SW 1271 (cell line): ENCODE measurements at regions not wholly inside any gene's neighbourhood (a gene's known extent, or its start where the extent isn't known, plus 50 kb on each side); places are given as distances from the start of the nearest gene placed in this dataset.
"Not testable (repeated sequence)": the region's sequence is repeated elsewhere in the genome, so short reads cannot be mapped to it uniquely, and the experiment has no call there.

Source experiments
- DNase-seq, 2 experiments: peaks; one replicate each; lab custom pipeline; 2025; lab: John Stamatoyannopoulos, UW

DNA sequence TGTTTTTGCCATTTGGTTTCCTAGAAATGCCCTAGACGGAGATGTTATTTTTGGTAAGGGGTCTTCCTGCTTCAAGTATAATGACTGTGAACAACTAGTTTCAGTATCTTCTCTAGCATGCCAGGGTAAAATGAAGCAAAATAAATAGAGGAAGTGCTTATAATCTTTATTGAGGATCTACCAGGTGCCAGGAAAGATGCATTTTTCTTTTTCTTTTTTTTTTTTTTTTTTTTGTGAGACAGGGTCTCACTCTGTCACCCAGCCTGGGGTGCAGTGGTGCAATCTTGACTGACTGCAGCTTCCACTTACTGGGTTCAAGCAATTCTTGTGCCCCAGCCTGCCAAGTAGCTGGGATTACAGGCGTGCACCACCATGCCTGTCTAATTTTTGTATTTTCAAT is 146.6 kb upstream of the GRK3 start:
- DNase-seq = not testable (repeated sequence)

DNA sequence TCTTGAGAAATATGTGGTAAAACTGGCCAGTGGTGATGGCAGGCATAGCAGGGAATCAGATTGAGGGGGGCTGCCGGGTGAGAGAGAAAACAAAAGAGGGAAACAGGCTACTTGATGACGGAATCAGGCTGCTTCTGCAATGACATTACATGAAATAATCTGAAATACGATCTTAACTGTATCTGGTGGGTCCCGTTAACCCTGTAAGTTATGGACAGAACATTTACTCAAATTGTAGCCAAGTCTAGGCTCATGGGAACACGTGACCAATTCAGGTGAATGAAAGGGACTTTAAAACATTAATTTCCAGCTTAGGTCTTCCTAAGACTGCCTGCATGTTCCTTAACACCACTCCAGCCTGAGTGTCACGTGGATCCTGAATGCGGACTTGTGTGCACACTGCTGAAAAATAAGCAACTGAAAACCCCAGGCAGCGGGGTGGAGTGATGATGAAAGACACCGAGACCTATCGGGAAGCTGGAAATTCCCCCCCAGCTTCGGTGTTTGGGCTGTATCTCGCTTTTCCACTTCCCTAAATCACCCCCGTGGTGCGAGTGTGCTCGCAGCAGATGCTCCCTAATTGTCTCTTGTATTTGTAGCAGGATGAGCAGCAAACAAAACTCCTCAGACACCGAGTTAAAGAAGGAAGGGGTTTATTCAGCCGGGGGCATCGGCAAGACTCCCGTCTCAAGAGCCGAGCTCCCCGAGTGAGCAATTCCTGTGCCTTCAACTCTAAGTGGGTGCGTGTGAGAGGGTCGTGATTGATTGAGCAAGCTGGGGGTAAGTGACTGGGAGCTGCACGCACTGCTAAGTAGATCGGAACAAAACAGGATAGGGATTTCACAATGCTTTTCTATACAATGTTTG is 145.0 kb upstream of the GRK3 start:
- DNase-seq = no peak

DNA sequence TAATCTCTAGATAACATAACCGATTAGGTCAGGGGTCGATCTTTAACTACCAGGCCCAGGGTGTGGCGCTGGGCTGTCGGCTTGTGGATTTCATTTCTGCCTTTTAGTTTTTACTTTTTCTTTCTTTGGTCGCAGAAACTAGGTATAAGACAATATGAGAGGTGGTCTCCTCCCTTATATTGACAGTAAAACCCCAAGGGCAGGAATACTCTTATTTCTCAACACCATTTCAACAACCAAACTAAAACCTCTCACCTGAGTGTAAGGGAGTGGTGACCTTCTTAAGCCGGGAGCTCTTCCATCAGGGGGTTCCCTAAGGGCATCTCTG is 144.4 kb upstream of the GRK3 start:
- not testable (repeated sequence) for DNase-seq

DNA sequence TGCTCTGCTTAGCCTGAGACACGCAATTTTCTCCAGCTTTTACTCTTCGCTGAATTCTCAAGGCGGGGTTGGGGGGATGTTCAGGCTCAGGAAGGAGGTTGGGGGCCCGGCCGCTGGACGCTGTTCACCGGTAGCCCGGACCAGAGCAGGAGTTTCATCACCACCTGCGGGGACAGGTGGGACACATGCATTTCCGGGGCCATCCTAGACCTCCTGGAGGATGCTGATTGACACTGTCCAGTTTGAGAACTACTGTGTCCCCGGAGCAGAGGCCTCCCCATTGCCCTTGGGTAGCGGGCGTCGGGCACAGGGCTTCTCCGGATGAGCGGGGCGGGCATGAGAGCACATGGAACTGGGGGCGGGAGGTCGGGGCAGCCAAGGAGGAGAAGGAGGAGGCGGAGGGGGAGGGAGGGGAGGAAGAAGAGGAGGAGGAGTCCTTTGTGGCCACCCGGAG is 144.0 kb upstream of the GRK3 start:
- DNase-seq = no peak

DNA sequence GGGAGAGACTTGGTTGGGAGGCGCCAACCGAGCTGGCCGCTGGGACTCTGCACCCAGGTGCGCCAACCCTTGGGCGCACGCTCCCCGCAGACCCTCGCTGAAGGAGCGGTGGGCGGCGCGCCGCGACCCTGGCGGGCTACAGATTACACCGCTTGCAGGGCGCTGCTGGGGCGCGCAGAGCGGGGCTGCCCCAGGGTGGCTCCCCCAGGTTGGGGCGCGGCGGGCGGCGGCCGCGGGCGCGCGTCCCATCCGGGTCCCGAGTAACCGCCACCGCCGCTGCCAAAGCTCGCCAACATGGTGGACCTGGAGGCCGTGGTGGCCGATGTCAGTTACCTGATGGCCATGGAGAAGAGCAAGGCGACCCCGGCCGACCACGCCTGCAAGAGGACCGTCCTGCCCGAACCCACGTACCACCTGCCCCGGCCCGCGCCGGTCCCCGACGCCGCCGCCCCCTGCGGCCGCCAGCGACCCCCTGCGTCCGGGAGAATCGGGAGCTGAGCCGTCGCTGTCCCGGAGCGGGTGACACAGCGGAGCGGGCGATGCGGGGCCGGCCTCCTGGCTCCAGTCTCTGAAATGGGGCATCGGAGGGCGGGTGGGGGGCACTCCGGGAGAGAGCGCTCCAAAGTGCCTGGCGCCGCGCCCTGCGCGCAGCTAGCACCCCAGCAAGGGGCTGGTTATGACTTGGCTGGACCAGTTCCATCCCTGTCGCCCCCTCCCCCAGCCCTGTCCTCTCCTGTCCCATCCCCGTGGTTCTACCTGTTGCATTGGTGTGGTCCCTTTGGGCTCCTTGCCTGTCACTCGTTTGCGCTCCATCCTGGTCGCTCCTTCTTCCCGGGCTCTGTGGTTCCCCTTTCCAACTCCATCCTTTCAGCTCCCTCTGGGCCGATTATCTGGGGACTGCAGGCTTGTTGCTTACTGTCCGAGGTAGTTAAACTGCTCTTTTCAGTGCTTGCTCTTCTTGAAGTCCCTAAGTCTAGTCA is 143.3 kb upstream of the GRK3 start:
- no peak for DNase-seq

DNA sequence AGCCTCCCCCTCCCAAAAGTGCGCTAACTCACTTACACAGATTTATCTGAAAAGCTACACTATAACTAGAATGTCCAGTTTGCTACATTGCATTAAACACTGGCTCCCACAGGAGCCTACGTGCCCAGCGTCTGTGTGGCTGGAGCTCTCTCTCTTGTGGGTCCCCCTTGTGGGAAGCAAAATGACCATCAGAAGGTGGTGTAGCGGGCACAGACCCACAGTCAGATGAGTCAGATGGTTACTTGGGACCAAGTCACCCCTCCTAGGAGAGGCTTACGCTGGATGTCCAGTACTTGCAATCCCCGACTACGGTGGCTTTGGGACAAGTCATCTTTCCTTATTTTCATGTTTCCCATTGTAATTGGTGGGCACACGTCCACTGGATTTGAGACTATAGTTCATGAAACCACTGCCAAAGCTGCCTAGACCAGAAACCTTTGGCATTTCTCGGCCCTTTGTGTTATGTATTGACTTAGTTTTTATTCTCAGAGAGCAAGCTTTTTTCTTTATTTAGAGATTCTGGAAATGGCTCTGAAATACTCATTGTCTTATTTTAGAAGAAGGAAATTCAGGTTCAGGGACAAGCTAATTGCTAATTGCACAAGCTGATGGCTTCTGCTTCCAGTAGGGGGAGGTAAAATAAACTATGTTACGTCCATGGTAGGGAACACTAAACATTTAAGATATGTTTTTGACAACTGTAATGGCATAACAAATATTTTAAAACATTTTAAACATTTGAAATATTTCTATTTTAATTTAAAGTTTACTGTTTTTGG is 137.8 kb upstream of the GRK3 start:
- not testable (repeated sequence) for DNase-seq

DNA sequence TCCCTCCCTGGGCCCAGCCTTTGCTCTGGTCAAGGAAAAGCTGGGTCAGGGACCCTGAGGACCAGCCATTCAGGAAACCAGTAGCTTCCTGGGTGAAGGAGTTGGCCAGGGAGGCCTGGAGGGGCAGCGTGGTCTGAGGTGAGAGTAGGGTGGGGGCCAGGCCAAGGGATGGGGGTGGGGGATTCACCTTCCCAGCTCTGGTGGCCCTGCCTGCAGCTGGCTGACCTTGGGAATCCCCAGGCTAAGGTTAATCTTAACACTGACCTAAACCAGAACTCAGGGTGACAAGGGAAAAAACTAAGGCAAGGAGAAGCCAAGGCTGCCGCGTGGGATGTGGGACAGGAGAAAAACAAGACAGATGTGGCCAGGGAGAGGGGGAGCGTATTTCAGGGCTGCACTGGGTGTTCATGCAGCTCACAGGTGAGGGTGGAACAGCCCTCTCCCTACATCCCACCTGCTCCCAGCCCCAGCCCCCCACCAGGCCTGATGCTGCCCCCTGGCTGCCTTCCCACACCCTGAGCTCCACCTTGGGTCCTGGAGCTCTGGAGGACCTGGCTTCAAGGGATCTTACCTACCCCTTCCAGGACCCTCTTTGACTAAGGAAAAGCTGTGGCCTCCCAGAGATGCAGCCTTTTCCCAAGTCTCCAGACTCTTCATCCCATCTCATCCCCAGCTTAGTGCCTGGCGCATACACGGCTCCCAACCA is 132.7 kb upstream of the GRK3 start:
- not testable (repeated sequence) for DNase-seq

DNA sequence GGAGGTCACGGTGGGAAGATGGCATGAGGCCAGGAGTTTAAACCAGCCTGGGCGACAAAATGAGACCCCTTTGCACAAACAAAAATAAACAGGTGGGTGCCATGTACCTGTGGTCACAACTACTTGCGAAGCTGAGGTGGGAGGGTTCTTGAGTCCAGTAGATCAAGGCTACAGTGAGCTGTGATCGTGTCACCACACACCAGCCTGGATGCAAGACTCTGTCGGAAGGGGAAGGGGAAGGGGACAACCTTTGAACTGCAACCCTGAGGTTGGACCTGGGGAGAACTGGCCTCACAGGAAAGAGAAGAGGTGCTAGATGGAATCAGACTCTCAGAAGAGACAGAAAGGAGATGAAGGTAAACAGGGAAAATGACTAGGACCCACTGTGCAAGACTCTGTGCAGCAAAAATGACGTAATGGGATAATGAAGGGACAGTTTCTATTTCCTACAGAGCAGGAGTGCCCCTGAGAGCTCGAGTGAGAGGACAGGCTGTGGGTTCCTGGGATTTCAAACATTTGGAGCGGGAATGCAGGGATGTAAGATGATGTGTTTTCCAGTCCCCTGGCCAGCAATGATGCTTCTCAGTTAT is 131.0 kb upstream of the GRK3 start:
- not testable (repeated sequence) for DNase-seq

DNA sequence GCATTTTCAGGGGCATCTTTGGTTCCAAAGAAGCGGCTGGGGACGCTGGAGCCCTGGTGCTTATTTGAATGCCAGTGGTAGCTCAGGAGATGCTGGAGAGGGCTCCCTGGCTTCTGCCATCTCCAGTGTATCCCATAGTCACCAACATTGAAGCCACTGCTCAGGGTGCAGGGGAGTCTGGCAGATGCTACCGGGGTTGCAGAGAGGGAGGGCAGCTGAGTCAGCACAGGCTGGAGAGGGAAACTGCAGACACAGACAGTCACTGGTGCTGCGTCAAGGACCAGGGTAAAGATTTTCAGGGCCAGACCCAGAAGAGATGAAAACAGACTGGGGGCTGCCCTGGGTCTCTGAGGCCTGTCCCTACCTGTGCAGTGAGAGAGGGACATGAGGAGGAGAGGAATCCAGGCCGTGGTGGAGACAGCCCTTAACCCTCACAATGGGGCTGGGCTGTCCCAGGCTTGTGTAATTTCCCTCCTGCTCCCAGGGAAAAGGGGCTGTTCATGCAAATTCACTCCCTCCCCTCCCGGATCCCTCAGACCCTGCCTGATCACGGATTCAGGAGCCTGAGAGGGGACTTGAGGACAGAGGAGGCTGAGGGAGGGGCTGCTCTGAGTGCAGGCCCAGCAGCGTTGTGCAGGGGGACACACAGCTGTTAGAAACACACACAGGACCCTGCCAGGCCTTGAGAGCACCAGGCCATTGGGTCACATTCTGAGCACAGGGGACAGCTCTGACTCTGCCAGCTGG is 126.9 kb upstream of the GRK3 start:
- DNase-seq = no peak

DNA sequence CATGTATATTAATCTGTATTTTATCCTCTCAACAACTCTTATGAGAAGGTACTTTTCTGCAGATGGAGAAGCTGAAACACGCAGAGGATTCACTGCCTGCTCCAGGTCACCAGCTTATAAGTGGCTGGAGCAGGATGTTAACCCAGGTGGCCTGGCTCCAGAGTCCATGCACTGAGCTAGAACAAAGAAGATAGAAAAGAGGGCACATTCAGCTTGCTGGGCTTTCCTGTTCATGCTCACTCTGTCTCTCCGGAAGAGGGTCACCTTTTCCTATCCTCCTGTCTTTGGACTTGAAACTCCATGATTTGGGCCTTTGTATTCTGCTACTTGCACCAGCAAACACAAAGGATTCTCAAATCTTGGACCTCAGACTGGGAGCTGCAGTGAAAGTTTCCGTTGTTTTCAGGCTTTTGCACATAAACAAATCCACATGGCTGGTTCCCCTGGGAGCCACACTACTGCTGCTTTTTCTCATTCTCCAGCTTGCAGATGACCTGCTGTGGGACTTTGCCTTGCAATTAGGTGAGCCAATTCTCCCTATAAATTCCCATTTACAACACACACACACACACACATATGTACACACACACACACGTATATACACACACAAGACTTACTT is 117.3 kb upstream of the GRK3 start:
- no peak for DNase-seq

DNA sequence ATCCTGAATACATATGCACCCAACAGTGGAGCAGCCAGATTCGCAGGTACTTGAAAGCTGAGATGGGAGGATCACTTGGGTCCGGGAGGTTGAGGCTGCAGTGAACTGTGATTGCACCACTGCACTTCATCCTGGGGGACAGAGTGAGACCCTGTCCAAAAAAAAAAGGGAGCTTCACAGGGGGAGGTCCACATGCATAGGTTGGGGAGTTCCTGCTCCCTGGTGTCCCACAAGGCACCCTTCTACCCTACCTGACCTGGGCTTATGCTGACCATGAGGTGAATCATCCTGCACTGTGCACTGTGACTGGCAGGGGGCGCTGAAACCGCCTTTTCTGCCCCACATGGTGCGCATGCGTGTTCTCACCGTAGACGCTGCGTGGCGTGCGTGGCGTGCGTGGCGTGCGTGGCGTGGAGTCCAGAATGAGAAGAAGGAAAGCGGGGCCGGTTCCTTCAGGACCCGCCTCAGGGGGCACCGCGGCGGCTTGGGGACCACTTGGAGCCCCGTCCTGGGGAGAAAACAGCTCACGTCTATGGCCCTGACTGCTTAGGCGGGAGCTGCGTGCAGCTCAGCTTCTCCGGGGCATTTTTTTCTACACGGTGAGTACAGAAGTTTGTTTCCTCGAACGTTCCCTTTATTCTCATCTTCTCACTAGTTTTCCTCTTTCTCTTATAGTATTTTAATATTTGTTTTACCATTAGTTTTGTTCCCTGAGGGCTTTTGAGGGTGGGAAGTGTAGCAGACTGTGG is 116.6 kb upstream of the GRK3 start:
- DNase-seq = peak; percentile 43 to 73

DNA sequence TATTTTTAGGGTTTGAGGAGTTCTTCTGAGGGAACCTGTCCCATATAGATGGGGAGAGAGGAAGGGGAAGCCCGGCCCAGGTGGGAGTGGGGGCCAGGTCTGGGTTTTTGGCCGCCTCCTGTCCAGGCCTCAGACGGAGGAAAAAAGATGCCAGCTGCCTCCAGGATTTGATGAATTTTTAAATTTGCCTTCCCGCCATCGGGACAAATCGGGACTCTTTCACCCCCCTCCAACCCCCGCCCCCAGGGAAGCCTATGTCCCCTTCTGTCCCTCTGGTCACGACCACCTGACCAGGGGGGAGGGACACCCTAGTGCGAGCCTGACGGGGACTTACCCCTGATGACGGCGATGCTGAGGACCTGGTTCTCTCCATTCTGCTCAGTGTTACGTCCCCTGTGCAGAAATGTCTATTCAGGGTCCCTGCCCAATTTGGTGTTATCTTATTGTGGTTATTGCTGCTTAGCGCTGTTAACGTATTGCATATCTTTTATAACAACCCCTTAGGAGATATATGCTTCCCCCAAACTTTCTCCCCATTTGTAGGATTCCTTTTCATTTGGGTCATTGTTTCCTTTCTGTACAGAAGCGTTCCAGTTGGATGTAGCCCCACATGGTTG is 115.9 kb upstream of the GRK3 start:
- DNase-seq = no peak

DNA sequence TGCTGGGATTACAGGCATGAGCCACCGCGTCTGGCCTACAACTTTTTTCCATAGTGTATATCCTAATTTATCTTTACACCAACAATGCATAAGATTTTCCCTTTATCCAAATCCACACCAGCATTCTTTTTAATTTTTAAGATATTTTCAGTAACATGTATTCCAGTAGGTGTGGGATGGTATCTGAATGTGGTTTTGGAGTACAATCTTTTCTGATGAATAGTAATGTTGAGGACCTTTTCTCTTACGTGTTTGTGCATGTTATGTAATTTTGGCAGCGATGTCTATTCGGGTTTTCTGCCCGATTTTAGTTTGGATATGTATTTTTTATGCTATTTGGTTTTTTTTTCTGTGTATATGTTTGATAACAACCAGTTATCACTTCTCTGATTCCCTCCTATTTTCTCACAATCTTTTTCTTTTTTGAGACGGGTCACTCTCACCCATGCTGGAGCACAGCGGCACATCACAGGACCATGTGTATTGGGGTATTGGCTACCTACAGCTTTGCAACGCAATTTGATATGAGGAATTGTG is 114.6 kb upstream of the GRK3 start:
- DNase-seq = no peak

DNA sequence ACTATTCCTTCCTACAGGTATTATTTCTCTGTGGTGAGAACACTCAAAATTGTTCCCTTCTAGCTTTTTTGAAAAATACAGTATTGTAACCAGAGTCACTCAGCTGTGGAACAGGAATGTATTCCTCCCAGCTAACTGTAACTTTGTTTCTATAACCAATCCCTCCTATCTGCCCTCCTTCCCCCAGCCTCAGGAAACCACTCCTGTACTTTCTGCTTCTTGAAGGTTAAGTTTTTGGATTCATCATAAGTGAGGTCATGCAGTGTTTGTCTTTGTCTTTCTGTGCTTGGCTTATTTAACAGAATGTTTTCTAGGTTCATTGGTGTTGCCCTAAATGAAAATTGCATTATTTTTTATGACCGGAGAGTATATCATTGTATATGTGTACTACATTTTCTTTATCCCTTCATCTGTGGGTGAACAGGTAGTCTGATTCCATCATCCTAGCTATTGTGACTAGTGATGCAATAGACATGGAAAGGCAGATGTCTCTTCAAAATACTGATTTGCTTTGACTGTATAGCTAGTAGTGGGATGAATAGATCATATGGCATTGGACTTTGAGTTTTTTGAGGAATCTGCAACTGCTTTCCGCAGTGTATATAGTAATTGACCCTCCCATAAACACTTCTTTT is 112.9 kb upstream of the GRK3 start:
- no peak for DNase-seq

DNA sequence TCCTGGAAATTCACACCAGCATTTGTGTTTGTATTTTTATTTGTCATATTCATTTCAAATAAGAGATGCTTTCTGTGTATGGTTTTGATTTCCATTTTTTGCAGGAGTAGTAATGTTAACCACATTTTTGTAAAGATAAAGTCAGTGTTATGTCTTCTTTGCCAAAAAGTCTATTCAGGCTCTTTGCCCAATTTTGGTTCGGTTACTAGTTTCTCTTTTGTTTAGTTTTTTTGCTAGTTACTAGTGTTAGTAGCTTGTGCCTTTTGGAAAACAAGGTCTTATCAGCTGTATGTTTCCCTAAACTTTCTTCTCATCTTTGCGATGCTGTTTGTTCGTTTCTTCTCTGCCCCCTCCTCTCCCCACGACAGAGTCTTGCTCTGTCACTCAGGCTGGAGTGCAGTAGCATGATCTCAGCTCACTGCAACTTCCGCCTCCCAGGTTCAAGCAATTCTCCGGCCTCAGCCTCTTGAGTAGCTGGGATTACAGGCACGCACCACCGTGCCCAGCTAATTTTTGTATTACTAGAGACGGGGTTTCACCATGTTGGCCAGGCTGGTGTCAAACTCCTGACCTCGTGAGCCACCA is 112.3 kb upstream of the GRK3 start:
- DNase-seq = no peak

DNA sequence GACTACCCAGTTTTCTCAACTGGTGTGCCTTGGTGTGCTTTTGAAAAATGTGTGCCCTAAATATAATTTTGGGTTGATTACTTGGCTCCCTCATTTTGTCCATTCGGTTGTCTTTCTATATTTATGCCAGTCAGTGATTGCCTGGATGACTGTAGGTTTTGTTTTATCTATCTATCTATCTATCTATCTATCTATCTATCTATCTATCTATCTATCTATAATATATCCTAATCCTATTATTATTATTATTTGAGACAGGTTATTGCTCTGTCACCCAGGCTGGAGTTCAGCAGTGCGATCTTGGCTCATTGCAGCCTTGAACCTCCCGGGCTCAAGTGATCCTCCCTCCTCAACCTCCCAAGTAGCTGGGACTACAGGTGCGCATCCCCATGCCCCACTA is 111.4 kb upstream of the GRK3 start:
- no peak for DNase-seq

DNA sequence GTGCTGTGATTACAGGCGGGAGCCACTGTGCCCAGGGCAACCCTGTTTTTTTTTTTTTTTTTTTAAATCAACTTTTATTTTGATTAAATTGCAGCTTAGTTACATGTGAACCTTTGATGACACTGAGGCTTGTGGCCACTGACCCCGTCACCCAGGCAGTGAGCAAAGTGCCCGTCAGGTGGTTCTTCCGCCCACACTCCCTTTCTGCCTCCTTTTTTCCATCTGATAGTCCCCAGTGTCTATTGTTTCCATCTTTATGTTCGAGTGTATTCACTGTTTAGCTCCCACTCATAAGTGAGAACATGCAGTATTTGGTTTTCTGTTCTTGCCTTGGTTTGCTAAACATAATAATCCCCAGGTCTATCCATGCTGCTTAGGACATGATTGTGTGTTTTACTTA is 110.9 kb upstream of the GRK3 start:
- no peak for DNase-seq
